HCT116 (cell line): ENCODE measurements at regions not wholly inside any gene's neighbourhood (a gene's known extent, or its start where the extent isn't known, plus 50 kb on each side); places are given as distances from the start of the nearest gene placed in this dataset.

ENCODE experiments used
- ATAC-seq: fragments of 200-7000 bp; cut with Tn5 transposase; 2 replicates; pipeline ENCODE4 v1.9.1; 2020; ENCODE audit warnings: mild to moderate bottlenecking, moderate library complexity
- BruUV-seq: library from RNA; stranded (reverse); fragments of 400-500 nt; replicated peaks from 2 replicates; lab custom pipeline; 2021; lab: Mats Ljungman, UMichigan
- CTCF ChIA-PET: fragments of 300-600 bp; sonication (Branson Sonifier 250); formaldehyde crosslinking; loops from one replicate; lab custom pipeline; 2021; ENCODE audit warnings: antibody characterized with exemption; lab: Charles Lee
- POLR2A ChIA-PET: fragments of 300-600, 350-600 bp; sonication (Branson Sonifier 250); formaldehyde crosslinking; loops from one replicate; lab custom pipeline; 2021; ENCODE audit warnings: antibody characterized with exemption; lab: Charles Lee
- RAD21 ChIA-PET, 2 experiments: fragments of 300-600 bp; sonication (Branson Sonifier 250); formaldehyde crosslinking; loops; one replicate each; lab custom pipeline; 2023; ENCODE audit warnings: low total read pairs in 2 of 2; ENCODE audit not compliant: uncharacterized antibody in 2 of 2, unreplicated experiment in 2 of 2, low non-redundant PET in 1 of 2; lab: Charles Lee
- DNase-seq: peaks from one replicate; pipeline ENCODE4 v3.0.0-alpha.2; 2010; ENCODE audit warnings: low read depth, low spot score
- H2AFZ ChIP-seq: fragments of 200-600 bp; shearing (Covaris generic), sonication (generic); 2 replicates; pipeline ENCODE4 v1.6.1; 2017; ENCODE audit warnings: low read depth, mixed run types, mixed read lengths, antibody characterized with exemption, low read length; ENCODE audit not compliant: poor library complexity, severe bottlenecking
- H3K27ac ChIP-seq: 2 replicates; pipeline ENCODE4 v1.5.1; 2012; ENCODE audit warnings: low read depth, low read length
- H3K27me3 ChIP-seq: fragments of 200-600 bp; sonication (generic); 2 replicates; pipeline ENCODE4 v1.6.1; 2016; ENCODE audit warnings: mixed run types, low read length, mixed read lengths; ENCODE audit not compliant: insufficient read depth
- H3K36me3 ChIP-seq, 2 experiments: fragments of 200-500 bp in 1 of 2; fragments of 200-600 bp in 1 of 2; sonication (Bioruptor generic) in 1 of 2; sonication (generic) in 1 of 2; 2 replicates each; pipeline versions ENCODE4 v1.5.1 to v1.6.1; 2014 to 2016; ENCODE audit warnings: low read length in 2 of 2, inconsistent platforms in 1 of 2, mixed read lengths in 1 of 2, mixed run types in 1 of 2; ENCODE audit not compliant: insufficient read depth in 2 of 2, control insufficient read depth in 1 of 2
- H3K4me1 ChIP-seq, 2 experiments: fragments of 200-600 bp in 1 of 2; sonication (generic) in 1 of 2; 2 replicates each; pipeline versions ENCODE4 v1.5.1 to v1.6.1; 2012 to 2017; ENCODE audit warnings: low read length in 2 of 2, inconsistent platforms in 1 of 2, mild to moderate bottlenecking in 1 of 2, mixed read lengths in 1 of 2, mixed run types in 1 of 2, moderate library complexity in 1 of 2; ENCODE audit not compliant: insufficient read depth in 2 of 2, control insufficient read depth in 1 of 2
- H3K4me2 ChIP-seq: fragments of 200-600 bp; sonication (generic); 2 replicates; pipeline ENCODE4 v1.6.1; 2017; ENCODE audit warnings: mixed run types, low read length, mixed read lengths
- H3K4me3 ChIP-seq, 2 experiments: fragments of 200-600 bp in 1 of 2; sonication (generic) in 1 of 2; replicated peaks in 1 of 2; 2 replicates each; pipeline ENCODE4 v1.5.1; 2011 to 2016; ENCODE audit warnings: low read length in 2 of 2, control low read depth in 1 of 2, low read depth in 1 of 2, mild to moderate bottlenecking in 1 of 2, mixed read lengths in 1 of 2, mixed run types in 1 of 2
- H3K79me2 ChIP-seq: fragments of 200-600 bp; sonication (generic); 2 replicates; pipeline ENCODE4 v1.6.1; 2017; ENCODE audit warnings: mild to moderate bottlenecking, mixed run types, low read length, moderate library complexity, mixed read lengths; ENCODE audit not compliant: insufficient read depth
- H3K9ac ChIP-seq: fragments of 200-600 bp; sonication (generic); 2 replicates; pipeline ENCODE4 v1.6.1; 2016; ENCODE audit warnings: low read length, mixed read lengths
- H3K9me2 ChIP-seq: fragments of 200-600 bp; sonication (generic), shearing (Covaris generic); 2 replicates; pipeline ENCODE4 v1.6.1; 2017; ENCODE audit warnings: mixed run types, mild to moderate bottlenecking, moderate library complexity; ENCODE audit not compliant: insufficient read depth
- H3K9me3 ChIP-seq, 2 experiments: fragments of 200-500 bp in 1 of 2; fragments of 200-600 bp in 1 of 2; sonication (Bioruptor generic) in 1 of 2; sonication (generic) in 1 of 2; 2 replicates each; pipeline ENCODE4 v1.6.1; 2014 to 2017; ENCODE audit warnings: low read length in 2 of 2, mixed read lengths in 2 of 2, inconsistent platforms in 1 of 2, low read depth in 1 of 2, mild to moderate bottlenecking in 1 of 2, mixed run types in 1 of 2, moderate library complexity in 1 of 2; ENCODE audit not compliant: control insufficient read depth in 1 of 2, insufficient read depth in 1 of 2
- H4K20me1 ChIP-seq: fragments of 200-600 bp; sonication (generic), shearing (Covaris generic); 2 replicates; pipeline ENCODE4 v1.6.1; 2017; ENCODE audit warnings: mixed run types, mild to moderate bottlenecking, moderate library complexity; ENCODE audit not compliant: insufficient read depth
- CBX3 ChIP-seq: IDR thresholded peaks from 2 replicates; pipeline ENCODE4 v1.6.1; 2012; ENCODE audit warnings: low read depth
- CEBPB ChIP-seq: IDR thresholded peaks from 2 replicates; pipeline ENCODE4 v1.6.1; 2012; ENCODE audit warnings: low read depth
- ELF1 ChIP-seq: IDR thresholded peaks from 2 replicates; pipeline ENCODE4 v1.6.1; 2012; ENCODE audit warnings: low read depth, borderline replicate concordance
- EZH2 ChIP-seq: fragments of 200-600 bp; sonication (generic); IDR thresholded peaks from 2 replicates; pipeline ENCODE4 v1.6.1; 2017; ENCODE audit warnings: antibody characterized with exemption, mixed run types
- POLR2AphosphoS5 ChIP-seq: IDR thresholded peaks from 2 replicates; pipeline ENCODE4 v1.6.1; 2011; ENCODE audit warnings: mild to moderate bottlenecking, low read depth, low read length, moderate library complexity
- SIN3A ChIP-seq: IDR thresholded peaks from 2 replicates; pipeline ENCODE4 v1.6.1; 2012; ENCODE audit warnings: low read depth
- SP1 ChIP-seq: IDR thresholded peaks from 2 replicates; pipeline ENCODE4 v1.6.1; 2012; ENCODE audit warnings: low read depth
- SRF ChIP-seq: IDR thresholded peaks from 2 replicates; pipeline ENCODE4 v1.6.1; 2012; ENCODE audit warnings: low read depth
- intact Hi-C: fragments of 100-400 bp; cut with micrococcal nuclease; formaldehyde crosslinking; loops from 2 replicates; pipeline ENCODE4 v1.10.0; 2022
- TF ChIP-seq, protein P1 (sequence below): IDR thresholded peaks from 2 replicates; pipeline ENCODE4 v1.6.1; 2012; ENCODE audit warnings: low read depth
- TF ChIP-seq, protein P2 (sequence below): IDR thresholded peaks from 2 replicates; pipeline ENCODE4 v1.6.1; 2012
- TF ChIP-seq, protein P3 (sequence below): IDR thresholded peaks from 2 replicates; pipeline ENCODE4 v1.6.1; 2011; ENCODE audit warnings: mild to moderate bottlenecking, low read length, moderate library complexity; ENCODE audit not compliant: insufficient replicate concordance; ENCODE audit errors: extremely low read depth

DNA sequence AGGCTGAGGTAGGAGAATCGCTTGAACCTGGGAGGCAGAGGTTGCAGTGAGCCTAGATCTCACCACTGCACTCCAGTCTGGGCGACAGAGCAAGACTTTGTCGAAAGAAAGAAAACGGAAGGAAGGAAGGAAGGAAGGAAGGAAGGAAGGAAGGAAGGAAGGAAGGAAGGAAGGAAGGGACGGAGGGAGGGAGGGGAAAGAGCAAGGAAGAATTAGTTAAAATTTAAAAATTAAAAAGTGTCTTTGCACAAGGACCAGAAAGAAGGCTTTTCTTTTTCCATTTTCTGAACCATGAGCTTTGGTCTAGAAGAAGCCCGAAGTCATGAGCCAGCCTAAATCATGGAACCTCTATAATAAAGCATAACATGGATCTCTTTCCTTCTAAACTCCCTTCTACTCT is 138.2 kb upstream of the DNAJC10 start (continued):
- TF ChIP-seq, protein P1, sequence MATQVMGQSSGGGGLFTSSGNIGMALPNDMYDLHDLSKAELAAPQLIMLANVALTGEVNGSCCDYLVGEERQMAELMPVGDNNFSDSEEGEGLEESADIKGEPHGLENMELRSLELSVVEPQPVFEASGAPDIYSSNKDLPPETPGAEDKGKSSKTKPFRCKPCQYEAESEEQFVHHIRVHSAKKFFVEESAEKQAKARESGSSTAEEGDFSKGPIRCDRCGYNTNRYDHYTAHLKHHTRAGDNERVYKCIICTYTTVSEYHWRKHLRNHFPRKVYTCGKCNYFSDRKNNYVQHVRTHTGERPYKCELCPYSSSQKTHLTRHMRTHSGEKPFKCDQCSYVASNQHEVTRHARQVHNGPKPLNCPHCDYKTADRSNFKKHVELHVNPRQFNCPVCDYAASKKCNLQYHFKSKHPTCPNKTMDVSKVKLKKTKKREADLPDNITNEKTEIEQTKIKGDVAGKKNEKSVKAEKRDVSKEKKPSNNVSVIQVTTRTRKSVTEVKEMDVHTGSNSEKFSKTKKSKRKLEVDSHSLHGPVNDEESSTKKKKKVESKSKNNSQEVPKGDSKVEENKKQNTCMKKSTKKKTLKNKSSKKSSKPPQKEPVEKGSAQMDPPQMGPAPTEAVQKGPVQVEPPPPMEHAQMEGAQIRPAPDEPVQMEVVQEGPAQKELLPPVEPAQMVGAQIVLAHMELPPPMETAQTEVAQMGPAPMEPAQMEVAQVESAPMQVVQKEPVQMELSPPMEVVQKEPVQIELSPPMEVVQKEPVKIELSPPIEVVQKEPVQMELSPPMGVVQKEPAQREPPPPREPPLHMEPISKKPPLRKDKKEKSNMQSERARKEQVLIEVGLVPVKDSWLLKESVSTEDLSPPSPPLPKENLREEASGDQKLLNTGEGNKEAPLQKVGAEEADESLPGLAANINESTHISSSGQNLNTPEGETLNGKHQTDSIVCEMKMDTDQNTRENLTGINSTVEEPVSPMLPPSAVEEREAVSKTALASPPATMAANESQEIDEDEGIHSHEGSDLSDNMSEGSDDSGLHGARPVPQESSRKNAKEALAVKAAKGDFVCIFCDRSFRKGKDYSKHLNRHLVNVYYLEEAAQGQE, result no peak
- TF ChIP-seq, protein P2, sequence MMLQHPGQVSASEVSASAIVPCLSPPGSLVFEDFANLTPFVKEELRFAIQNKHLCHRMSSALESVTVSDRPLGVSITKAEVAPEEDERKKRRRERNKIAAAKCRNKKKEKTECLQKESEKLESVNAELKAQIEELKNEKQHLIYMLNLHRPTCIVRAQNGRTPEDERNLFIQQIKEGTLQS, result no peak
- no peak for TF ChIP-seq ELF1
- TF ChIP-seq SRF, result no peak
- no peak for TF ChIP-seq CBX3
- TF ChIP-seq EZH2, result no peak

DNA sequence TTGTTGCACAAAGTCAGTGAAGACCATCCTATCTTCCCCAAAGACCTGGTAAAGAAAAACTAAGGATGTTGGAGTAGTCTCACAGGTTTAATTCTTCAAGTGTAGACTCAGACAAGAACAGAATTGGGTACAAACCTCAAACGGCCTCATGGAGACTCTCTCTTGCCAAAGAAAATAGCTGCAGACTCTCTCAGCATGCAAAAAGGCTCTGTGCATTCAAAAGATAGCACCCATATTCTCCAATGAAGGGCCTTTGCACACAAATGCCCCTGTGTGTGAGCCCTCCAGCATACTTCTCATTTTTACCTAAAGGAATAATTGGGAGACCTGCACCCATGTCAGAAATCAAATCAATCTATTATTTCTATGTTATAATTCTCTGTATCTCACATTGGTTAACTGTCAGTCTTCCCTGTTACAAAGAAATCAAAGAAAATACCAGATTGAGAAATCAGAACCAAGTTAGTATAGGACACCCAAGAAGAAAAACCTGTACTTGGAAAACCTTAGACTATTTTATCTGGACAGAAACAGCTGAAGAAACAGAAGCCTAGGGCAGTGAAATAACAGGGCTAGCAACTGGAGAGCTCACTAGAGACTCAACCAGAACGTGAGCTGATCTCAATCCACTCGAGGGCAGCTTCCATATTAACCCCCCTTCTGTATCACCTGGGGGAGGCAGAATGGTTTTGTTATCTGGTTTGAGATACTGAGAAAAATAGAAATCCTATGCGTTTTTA is 134.7 kb upstream of the DNAJC10 start:
- ChIA-PET POLR2A (no interaction called here), CTCF (interaction anchor here (1.1 kb wide), 1 partner anchor 10 kb away, joined by 3 read pairs; no protein-coding TSS in a partner anchor)
- no peak for DNase-seq
- H3K9ac ChIP-seq, result no peak overlapping the region
- intact Hi-C loops, result no loop called here
- no peak overlapping the region for H3K4me3 ChIP-seq
- H3K4me1 ChIP-seq, result no peaks in the 10 kb centered on the region
- TF ChIP-seq CEBPB (no peak), SP1 (no peak), POLR2AphosphoS5 (no peak), ELF1 (no peak), EZH2 (no peak), SIN3A (no peak)
- TF ChIP-seq, protein P3, sequence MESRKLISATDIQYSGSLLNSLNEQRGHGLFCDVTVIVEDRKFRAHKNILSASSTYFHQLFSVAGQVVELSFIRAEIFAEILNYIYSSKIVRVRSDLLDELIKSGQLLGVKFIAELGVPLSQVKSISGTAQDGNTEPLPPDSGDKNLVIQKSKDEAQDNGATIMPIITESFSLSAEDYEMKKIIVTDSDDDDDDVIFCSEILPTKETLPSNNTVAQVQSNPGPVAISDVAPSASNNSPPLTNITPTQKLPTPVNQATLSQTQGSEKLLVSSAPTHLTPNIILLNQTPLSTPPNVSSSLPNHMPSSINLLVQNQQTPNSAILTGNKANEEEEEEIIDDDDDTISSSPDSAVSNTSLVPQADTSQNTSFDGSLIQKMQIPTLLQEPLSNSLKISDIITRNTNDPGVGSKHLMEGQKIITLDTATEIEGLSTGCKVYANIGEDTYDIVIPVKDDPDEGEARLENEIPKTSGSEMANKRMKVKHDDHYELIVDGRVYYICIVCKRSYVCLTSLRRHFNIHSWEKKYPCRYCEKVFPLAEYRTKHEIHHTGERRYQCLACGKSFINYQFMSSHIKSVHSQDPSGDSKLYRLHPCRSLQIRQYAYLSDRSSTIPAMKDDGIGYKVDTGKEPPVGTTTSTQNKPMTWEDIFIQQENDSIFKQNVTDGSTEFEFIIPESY, result no peak
- TF ChIP-seq, all 23 proteins: peak for 0
- Histone ChIP-seq H3K4me2 (no peak overlapping the region), H3K27me3 (no peaks in the 10 kb centered on the region), H3K9me3 (no peaks in the 10 kb centered on the region), H3K36me3 (no peaks in the 10 kb centered on the region), H4K20me1 (no peaks in the 10 kb centered on the region), H3K27ac (no peak overlapping the region), H2AFZ (no peak overlapping the region), H3K79me2 (no peaks in the 10 kb centered on the region), H3K9me2 (no peaks in the 10 kb centered on the region)
- BruUV-seq, result no TSS peak
- no peak for ATAC-seq
- RAD21 ChIA-PET, result no interaction called here
